IMR-90 (cell line): ENCODE measurements at regions not wholly inside any gene's neighbourhood (a gene's known extent, or its start where the extent isn't known, plus 50 kb on each side); places are given as distances from the start of the nearest gene placed in this dataset.

ENCODE experiments used
- ATAC-seq: fragments of 200-7000 bp; cut with Tn5 transposase; 2 replicates; pipeline ENCODE4 v1.9.1; 2020; ENCODE audit warnings: low read depth, mild to moderate bottlenecking, moderate library complexity
- BruUV-seq: library from RNA; stranded (reverse); fragments of 400-500 nt; replicated peaks from 2 replicates; lab custom pipeline; 2021; lab: Mats Ljungman, UMichigan
- CTCF ChIA-PET: fragments of 300-600 bp; formaldehyde crosslinking; extraction: SDS; loops from one replicate; lab custom pipeline; 2021; ENCODE audit warnings: antibody characterized with exemption; lab: Yijun Ruan, JAX
- POLR2A ChIA-PET: fragments of 300-600 bp; sonication (Branson Sonifier 250); formaldehyde crosslinking; loops from one replicate; lab custom pipeline; 2022; ENCODE audit warnings: antibody characterized with exemption; ENCODE audit not compliant: unreplicated experiment; lab: Charles Lee
- DNase-seq: peaks from one replicate; pipeline ENCODE4 v3.0.0; 2013
- H2AFZ ChIP-seq: replicated peaks from 2 replicates; pipeline ENCODE3; 2013; ENCODE audit warnings: low read length, mild to moderate bottlenecking; ENCODE audit not compliant: poor library complexity
- H2AK5ac ChIP-seq: 2 replicates; pipeline ENCODE4 v1.6.1; 2013; ENCODE audit warnings: low read depth, low read length, inconsistent platforms
- H2AK9ac ChIP-seq: replicated peaks from 2 replicates; pipeline ENCODE3; 2013; ENCODE audit warnings: mild to moderate bottlenecking, low read depth, low read length, moderate library complexity; ENCODE audit not compliant: poor library complexity
- H2BK120ac ChIP-seq: 2 replicates; pipeline ENCODE4 v1.6.1; 2013; ENCODE audit warnings: low read depth, low read length, inconsistent platforms
- H2BK15ac ChIP-seq: 3 replicates; pipeline ENCODE4 v1.6.1; 2013; ENCODE audit warnings: low read depth, low read length, inconsistent platforms
- H2BK20ac ChIP-seq: 2 replicates; pipeline ENCODE4 v1.6.1; 2013; ENCODE audit warnings: low read depth, mild to moderate bottlenecking, inconsistent platforms, low read length, moderate library complexity
- H2BK5ac ChIP-seq: 2 replicates; pipeline ENCODE4 v1.6.1; 2013; ENCODE audit warnings: mild to moderate bottlenecking, low read depth, low read length, inconsistent platforms; ENCODE audit not compliant: poor library complexity, severe bottlenecking
- H3K14ac ChIP-seq: replicated peaks from 2 replicates; pipeline ENCODE4 v1.6.1; 2013; ENCODE audit warnings: low read depth, low read length, inconsistent platforms
- H3K18ac ChIP-seq: 2 replicates; pipeline ENCODE4 v1.6.1; 2013; ENCODE audit warnings: low read depth, low read length, control low read depth
- H3K23ac ChIP-seq: 2 replicates; pipeline ENCODE4 v1.6.1; 2013; ENCODE audit warnings: low read depth, low read length, inconsistent platforms
- H3K27ac ChIP-seq: 2 replicates; pipeline ENCODE4 v1.5.1; 2013; ENCODE audit warnings: mild to moderate bottlenecking, control low read depth, low read length; ENCODE audit not compliant: insufficient read depth
- H3K27me3 ChIP-seq: 2 replicates; pipeline ENCODE4 v1.6.1; 2013; ENCODE audit warnings: low read length; ENCODE audit not compliant: control insufficient read depth, insufficient read depth
- H3K36me3 ChIP-seq: 2 replicates; pipeline ENCODE4 v1.6.1; 2013; ENCODE audit warnings: low read length, mixed read lengths; ENCODE audit not compliant: control insufficient read depth, insufficient read depth
- H3K4ac ChIP-seq: 2 replicates; pipeline ENCODE4 v1.6.1; 2013; ENCODE audit warnings: low read depth, low read length, inconsistent platforms
- H3K4me1 ChIP-seq: 2 replicates; pipeline ENCODE4 v1.6.1; 2013; ENCODE audit warnings: low read length, mixed read lengths; ENCODE audit not compliant: control insufficient read depth, insufficient read depth
- H3K4me2 ChIP-seq: 2 replicates; pipeline ENCODE4 v1.6.1; 2013; ENCODE audit warnings: low read depth, mild to moderate bottlenecking, control low read depth, low read length, moderate library complexity
- H3K4me3 ChIP-seq: 2 replicates; pipeline ENCODE4 v1.5.1; 2013; ENCODE audit warnings: low read depth, mild to moderate bottlenecking, control low read depth, low read length, moderate library complexity; ENCODE audit not compliant: insufficient read depth
- H3K56ac ChIP-seq: 2 replicates; pipeline ENCODE4 v1.6.1; 2013; ENCODE audit warnings: low read length, inconsistent platforms; ENCODE audit not compliant: insufficient read depth; ENCODE audit errors: extremely low read depth
- H3K79me1 ChIP-seq, 2 experiments: 2 replicates each; pipeline ENCODE4 v1.6.1; 2013; ENCODE audit warnings: low read length in 2 of 2, inconsistent platforms in 1 of 2, low read depth in 1 of 2
- H3K9ac ChIP-seq: 2 replicates; pipeline ENCODE4 v1.6.1; 2013; ENCODE audit warnings: low read depth, low read length, control low read depth
- H3K9me1 ChIP-seq: 2 replicates; pipeline ENCODE4 v1.6.1; 2013; ENCODE audit warnings: low read length, inconsistent platforms; ENCODE audit not compliant: insufficient read depth
- H3K9me3 ChIP-seq: 2 replicates; pipeline ENCODE4 v1.6.1; 2013; ENCODE audit warnings: low read length; ENCODE audit not compliant: control insufficient read depth, insufficient read depth
- H4K20me1 ChIP-seq: 2 replicates; pipeline ENCODE4 v1.6.1; 2013; ENCODE audit warnings: low read length, inconsistent platforms; ENCODE audit not compliant: insufficient read depth
- H4K5ac ChIP-seq: 2 replicates; pipeline ENCODE4 v1.6.1; 2013; ENCODE audit warnings: mild to moderate bottlenecking, low read depth, low read length, control low read depth
- H4K8ac ChIP-seq, 2 experiments: 2 replicates each; pipeline ENCODE4 v1.6.1; 2013; ENCODE audit warnings: low read depth in 2 of 2, low read length in 2 of 2, control low read depth in 1 of 2, inconsistent platforms in 1 of 2
- H4K91ac ChIP-seq: 2 replicates; pipeline ENCODE4 v1.6.1; 2013; ENCODE audit warnings: low read depth, low read length, inconsistent platforms; ENCODE audit not compliant: insufficient read depth
- BHLHE40 ChIP-seq: fragments of 150-350 bp; IDR thresholded peaks from 2 replicates; pipeline ENCODE4 v1.6.1; 2016; ENCODE audit warnings: mild to moderate bottlenecking, low read depth, low read length
- CEBPB ChIP-seq: IDR thresholded peaks from 2 replicates; pipeline ENCODE4 v1.6.1; 2012; ENCODE audit warnings: low read depth, low read length, improper control_type of control experiment
- CHD1 ChIP-seq: IDR thresholded peaks from 2 replicates; pipeline ENCODE4 v1.6.1; 2012; ENCODE audit warnings: low read depth, low read length, improper control_type of control experiment
- ELK1 ChIP-seq: fragments of 150-350 bp; IDR thresholded peaks from 2 replicates; pipeline ENCODE4 v1.6.1; 2016; ENCODE audit warnings: low read depth, mild to moderate bottlenecking, low read length, moderate library complexity, borderline replicate concordance
- FOS ChIP-seq: fragments of 150-350 bp; IDR thresholded peaks from 2 replicates; pipeline ENCODE4 v1.6.1; 2016; ENCODE audit warnings: low read depth, low read length
- MAFK ChIP-seq: IDR thresholded peaks from 2 replicates; pipeline ENCODE4 v1.6.1; 2012; ENCODE audit warnings: low read depth, low read length, improper control_type of control experiment
- MAZ ChIP-seq: IDR thresholded peaks from 2 replicates; pipeline ENCODE4 v1.6.1; 2012; ENCODE audit warnings: low read depth, mild to moderate bottlenecking, low read length, improper control_type of control experiment, moderate library complexity, borderline replicate concordance
- MXI1 ChIP-seq: IDR thresholded peaks from 2 replicates; pipeline ENCODE4 v1.6.1; 2012; ENCODE audit warnings: low read depth, mild to moderate bottlenecking, low read length, moderate library complexity, borderline replicate concordance
- NFE2L2 ChIP-seq: fragments of 150-350 bp; IDR thresholded peaks from 2 replicates; pipeline ENCODE4 v1.6.1; 2016; ENCODE audit warnings: low read depth, mild to moderate bottlenecking, low read length
- POLR2A ChIP-seq: IDR thresholded peaks from 2 replicates; pipeline ENCODE4 v1.6.1; 2012; ENCODE audit warnings: mild to moderate bottlenecking, low read depth, low read length
- RAD21 ChIP-seq: IDR thresholded peaks from 2 replicates; pipeline ENCODE4 v1.6.1; 2012; ENCODE audit warnings: low read length, improper control_type of control experiment
- RCOR1 ChIP-seq: IDR thresholded peaks from 2 replicates; pipeline ENCODE4 v1.6.1; 2012; ENCODE audit warnings: mild to moderate bottlenecking, low read length, improper control_type of control experiment; ENCODE audit not compliant: insufficient replicate concordance
- RFX5 ChIP-seq: IDR thresholded peaks from 2 replicates; pipeline ENCODE4 v1.8.0; 2012; ENCODE audit warnings: low read depth, mild to moderate bottlenecking, low read length, moderate library complexity
- SMC3 ChIP-seq: fragments of 150-350 bp; IDR thresholded peaks from 2 replicates; pipeline ENCODE4 v1.6.1; 2016; ENCODE audit warnings: low read depth, mild to moderate bottlenecking, antibody characterized with exemption, low read length, moderate library complexity
- USF2 ChIP-seq: fragments of 150-350 bp; IDR thresholded peaks from 2 replicates; pipeline ENCODE4 v1.6.1; 2017; ENCODE audit warnings: mild to moderate bottlenecking, antibody characterized with exemption, low read length, low read depth
- dilution Hi-C: fragments of 300-500 bp; cut with HindIII; formaldehyde crosslinking; loops from one replicate; pipeline ENCODE4 v1.14.3; 2018; ENCODE audit warnings: low sequenced_read_pairs; ENCODE audit not compliant: unreplicated experiment
- in situ Hi-C: fragments of 300-500 bp; cut with MboI; formaldehyde crosslinking; loops from 3 replicates; pipeline ENCODE4 v1.14.3; 2019; ENCODE audit warnings: low sequenced_read_pairs, inconsistent platforms, mixed read lengths
- intact Hi-C: fragments of 100-400 bp; cut with micrococcal nuclease; formaldehyde crosslinking; loops from 2 replicates; pipeline ENCODE4 v1.10.0; 2022
- TF ChIP-seq, protein P1 (sequence below): conservative IDR thresholded peaks from 2 replicates; pipeline ENCODE4 v1.5.1; 2012; ENCODE audit warnings: mild to moderate bottlenecking, low read depth, low read length, improper control_type of control experiment

- ATAC-seq (no peak), DNase-seq (no peak)
- Histone ChIP-seq H2BK5ac (no peak overlapping the region), H4K91ac (no peak overlapping the region), H2AK5ac (no peak overlapping the region), H4K5ac (no peak overlapping the region), H3K27ac (no peak overlapping the region), H4K8ac (no peak overlapping the region), H3K14ac (no peak overlapping the region), H3K9ac (no peak overlapping the region), H3K9me1 (no peaks in the 10 kb centered on the region), H4K20me1 (no peaks in the 10 kb centered on the region), H3K9me3 (no peaks in the 10 kb centered on the region; the same call in 1 of the 2 replicates), H2AFZ (no peak overlapping the region), H3K4ac (no peak overlapping the region), H3K23ac (no peak overlapping the region), H2AK9ac (no peak overlapping the region), H3K4me1 (no peaks in the 10 kb centered on the region), H3K4me2 (no peak overlapping the region), H3K4me3 (no peak overlapping the region), H3K36me3 (no peaks in the 10 kb centered on the region), H2BK20ac (no peak overlapping the region), H3K27me3 (no peaks in the 10 kb centered on the region), H3K79me1 (no peaks in the 10 kb centered on the region), H2BK120ac (no peak overlapping the region), H3K56ac (no peak overlapping the region), H2BK15ac (no peak overlapping the region), H3K18ac (no peak overlapping the region)
- no TSS peak for BruUV-seq
- in situ Hi-C loops (no loop called here), dilution Hi-C loops (no loop called here), intact Hi-C loops (no loop called here)
- CTCF ChIA-PET: no interaction called here
- TF ChIP-seq RCOR1 (no peak), NFE2L2 (no peak), CEBPB (no peak), MAFK (no peak), MAZ (no peak), RFX5 (no peak), SMC3 (no peak), MXI1 (no peak), BHLHE40 (no peak), USF2 (no peak), FOS (no peak), ELK1 (no peak), POLR2A (no peak), CHD1 (no peak), RAD21 (no peak)
- TF ChIP-seq, protein P1, sequence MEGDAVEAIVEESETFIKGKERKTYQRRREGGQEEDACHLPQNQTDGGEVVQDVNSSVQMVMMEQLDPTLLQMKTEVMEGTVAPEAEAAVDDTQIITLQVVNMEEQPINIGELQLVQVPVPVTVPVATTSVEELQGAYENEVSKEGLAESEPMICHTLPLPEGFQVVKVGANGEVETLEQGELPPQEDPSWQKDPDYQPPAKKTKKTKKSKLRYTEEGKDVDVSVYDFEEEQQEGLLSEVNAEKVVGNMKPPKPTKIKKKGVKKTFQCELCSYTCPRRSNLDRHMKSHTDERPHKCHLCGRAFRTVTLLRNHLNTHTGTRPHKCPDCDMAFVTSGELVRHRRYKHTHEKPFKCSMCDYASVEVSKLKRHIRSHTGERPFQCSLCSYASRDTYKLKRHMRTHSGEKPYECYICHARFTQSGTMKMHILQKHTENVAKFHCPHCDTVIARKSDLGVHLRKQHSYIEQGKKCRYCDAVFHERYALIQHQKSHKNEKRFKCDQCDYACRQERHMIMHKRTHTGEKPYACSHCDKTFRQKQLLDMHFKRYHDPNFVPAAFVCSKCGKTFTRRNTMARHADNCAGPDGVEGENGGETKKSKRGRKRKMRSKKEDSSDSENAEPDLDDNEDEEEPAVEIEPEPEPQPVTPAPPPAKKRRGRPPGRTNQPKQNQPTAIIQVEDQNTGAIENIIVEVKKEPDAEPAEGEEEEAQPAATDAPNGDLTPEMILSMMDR: no peak
- POLR2A ChIA-PET: no interaction called here
Measured at GRCh38 chr11:23480736-23481135, 620.5 kb upstream of the CCDC179 start.
